ENCODE measurements at regions not wholly inside any gene's neighbourhood (a gene's known extent, or its start where the extent isn't known, plus 50 kb on each side); places are given as distances from the start of the nearest gene placed in this dataset.

DNA sequence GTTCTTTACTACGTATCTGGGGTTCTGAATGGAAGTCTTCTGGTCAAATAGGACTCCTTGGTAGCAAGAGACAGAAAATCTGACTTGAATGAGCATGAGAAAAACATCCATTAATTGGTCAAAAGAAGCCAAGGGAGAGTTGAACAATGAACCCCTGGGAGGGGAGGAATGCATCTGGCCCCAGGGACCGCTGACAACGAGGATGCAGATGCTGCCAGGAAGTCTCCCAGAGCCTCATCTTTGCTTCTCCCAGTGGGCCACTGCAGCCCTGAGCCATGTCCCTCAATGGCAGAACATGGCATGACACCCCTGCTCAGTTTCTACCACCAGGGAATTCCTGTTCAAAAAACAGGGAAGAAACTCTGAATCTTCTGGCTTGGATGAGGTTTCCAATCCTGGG, 50.5 kb upstream of the ICE1 start:
- ATAC-seq: no peak
- Histone ChIP-seq H3K36me3 (ENCODE audit: control insufficient read depth, insufficient read depth, low read length) (no peaks in the 10 kb centered on the region), H3K79me2 (ENCODE audit: control insufficient read depth, insufficient read depth, low read length) (no peaks in the 10 kb centered on the region), H4K20me1 (replicated peaks; ENCODE audit: control insufficient read depth, insufficient read depth, low read length) (no peaks in the 10 kb centered on the region), H3K27ac (ENCODE audit: extremely low read depth, low read depth, low read length) (no peak overlapping the region), H3K27me3 (ENCODE audit: control insufficient read depth in 2 of 2, insufficient read depth in 2 of 2, low read length in 2 of 2) (peaks cover 0 to 5% of the 10 kb centered on the region in 2 experiments; a peak in 1 of 5 replicates), H3K9me1 (ENCODE audit: control insufficient read depth, insufficient read depth, low read length) (no peaks in the 10 kb centered on the region), H3K4me2 (ENCODE audit: insufficient read depth, low read length) (no peak overlapping the region), H3K9me3 (replicated peaks; ENCODE audit: control insufficient read depth, insufficient read depth, low read depth, low read length) (no peaks in the 10 kb centered on the region), H2AFZ (ENCODE audit: low read depth, low read length) (no peak overlapping the region), H3K4me1 (replicated peaks in 1 of 2; ENCODE audit: control insufficient read depth in 2 of 2, insufficient read depth in 2 of 2, low read length in 2 of 2) (peaks cover 0 to 17% of the 10 kb centered on the region in 2 experiments; a peak in 3 of 5 replicates), H3K4me3 (no peak overlapping the region), H3K9ac (ENCODE audit: insufficient read depth in 1 of 2, low read depth in 2 of 2, low read length in 2 of 2) (no peak overlapping the region)
- WGBS (ENCODE audit: insufficient coverage, low coverage, missing lambda C conversion rate): 3% methylated on average over 3 of the region's 3 CpGs
- no peak for DNase-seq (ENCODE audit: extremely low read depth in 1 of 4, low spot score in 3 of 4)
- intact Hi-C loops (cut with micrococcal nuclease) (no loop called here), in situ Hi-C loops (cut with MboI) (no loop called here)
- no TSS peak for BruUV-seq (replicated peaks)
- ChIA-PET POLR2A (no interaction called here), CTCF (ENCODE audit: low intra/inter-chr PET ratio) (no interaction called here)
- no peak for FAIRE-seq
- TF ChIP-seq ZNF830 (CRISPR knock-in tag; IDR thresholded peaks at IDR 0.05): no peak
- TF ChIP-seq LEF1 (IDR thresholded peaks at IDR 0.05): no peak
- no peak for TF ChIP-seq MTA3 (IDR thresholded peaks at IDR 0.05; ENCODE audit: borderline replicate concordance)
- TF ChIP-seq ZNF707 (CRISPR knock-in tag; conservative IDR thresholded peaks at IDR 0.05): no peak
- TF ChIP-seq MCM2 (IDR thresholded peaks at IDR 0.05; ENCODE audit: low read depth): no peak
- no peak for TF ChIP-seq SREBF2 (CRISPR knock-in tag; IDR thresholded peaks at IDR 0.05)
- TF ChIP-seq, protein P1, sequence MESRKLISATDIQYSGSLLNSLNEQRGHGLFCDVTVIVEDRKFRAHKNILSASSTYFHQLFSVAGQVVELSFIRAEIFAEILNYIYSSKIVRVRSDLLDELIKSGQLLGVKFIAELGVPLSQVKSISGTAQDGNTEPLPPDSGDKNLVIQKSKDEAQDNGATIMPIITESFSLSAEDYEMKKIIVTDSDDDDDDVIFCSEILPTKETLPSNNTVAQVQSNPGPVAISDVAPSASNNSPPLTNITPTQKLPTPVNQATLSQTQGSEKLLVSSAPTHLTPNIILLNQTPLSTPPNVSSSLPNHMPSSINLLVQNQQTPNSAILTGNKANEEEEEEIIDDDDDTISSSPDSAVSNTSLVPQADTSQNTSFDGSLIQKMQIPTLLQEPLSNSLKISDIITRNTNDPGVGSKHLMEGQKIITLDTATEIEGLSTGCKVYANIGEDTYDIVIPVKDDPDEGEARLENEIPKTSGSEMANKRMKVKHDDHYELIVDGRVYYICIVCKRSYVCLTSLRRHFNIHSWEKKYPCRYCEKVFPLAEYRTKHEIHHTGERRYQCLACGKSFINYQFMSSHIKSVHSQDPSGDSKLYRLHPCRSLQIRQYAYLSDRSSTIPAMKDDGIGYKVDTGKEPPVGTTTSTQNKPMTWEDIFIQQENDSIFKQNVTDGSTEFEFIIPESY (CRISPR knock-in tag; IDR thresholded peaks at IDR 0.05): no peak
- TF ChIP-seq DMBX1 (CRISPR knock-in tag; IDR thresholded peaks at IDR 0.05; ENCODE audit: borderline replicate concordance): no peak
- no peak for TF ChIP-seq TAF15 (IDR thresholded peaks at IDR 0.05; ENCODE audit: low read depth, low read length)
- TF ChIP-seq, protein P2, sequence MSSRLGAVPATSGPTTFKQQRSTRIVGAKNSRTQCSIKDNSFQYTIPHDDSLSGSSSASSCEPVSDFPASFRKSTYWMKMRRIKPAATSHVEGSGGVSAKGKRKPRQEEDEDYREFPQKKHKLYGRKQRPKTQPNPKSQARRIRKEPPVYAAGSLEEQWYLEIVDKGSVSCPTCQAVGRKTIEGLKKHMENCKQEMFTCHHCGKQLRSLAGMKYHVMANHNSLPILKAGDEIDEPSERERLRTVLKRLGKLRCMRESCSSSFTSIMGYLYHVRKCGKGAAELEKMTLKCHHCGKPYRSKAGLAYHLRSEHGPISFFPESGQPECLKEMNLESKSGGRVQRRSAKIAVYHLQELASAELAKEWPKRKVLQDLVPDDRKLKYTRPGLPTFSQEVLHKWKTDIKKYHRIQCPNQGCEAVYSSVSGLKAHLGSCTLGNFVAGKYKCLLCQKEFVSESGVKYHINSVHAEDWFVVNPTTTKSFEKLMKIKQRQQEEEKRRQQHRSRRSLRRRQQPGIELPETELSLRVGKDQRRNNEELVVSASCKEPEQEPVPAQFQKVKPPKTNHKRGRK (tag; IDR thresholded peaks at IDR 0.05): no peak
- TF ChIP-seq, protein P3, sequence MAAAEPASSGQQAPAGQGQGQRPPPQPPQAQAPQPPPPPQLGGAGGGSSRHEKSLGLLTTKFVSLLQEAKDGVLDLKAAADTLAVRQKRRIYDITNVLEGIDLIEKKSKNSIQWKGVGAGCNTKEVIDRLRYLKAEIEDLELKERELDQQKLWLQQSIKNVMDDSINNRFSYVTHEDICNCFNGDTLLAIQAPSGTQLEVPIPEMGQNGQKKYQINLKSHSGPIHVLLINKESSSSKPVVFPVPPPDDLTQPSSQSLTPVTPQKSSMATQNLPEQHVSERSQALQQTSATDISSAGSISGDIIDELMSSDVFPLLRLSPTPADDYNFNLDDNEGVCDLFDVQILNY (CRISPR knock-in tag; IDR thresholded peaks at IDR 0.05): no peak
- no peak for TF ChIP-seq DNMT1 (IDR thresholded peaks at IDR 0.05)
- no peak for TF ChIP-seq ZNF77 (CRISPR knock-in tag; IDR thresholded peaks at IDR 0.05)
- TF ChIP-seq, protein P4, sequence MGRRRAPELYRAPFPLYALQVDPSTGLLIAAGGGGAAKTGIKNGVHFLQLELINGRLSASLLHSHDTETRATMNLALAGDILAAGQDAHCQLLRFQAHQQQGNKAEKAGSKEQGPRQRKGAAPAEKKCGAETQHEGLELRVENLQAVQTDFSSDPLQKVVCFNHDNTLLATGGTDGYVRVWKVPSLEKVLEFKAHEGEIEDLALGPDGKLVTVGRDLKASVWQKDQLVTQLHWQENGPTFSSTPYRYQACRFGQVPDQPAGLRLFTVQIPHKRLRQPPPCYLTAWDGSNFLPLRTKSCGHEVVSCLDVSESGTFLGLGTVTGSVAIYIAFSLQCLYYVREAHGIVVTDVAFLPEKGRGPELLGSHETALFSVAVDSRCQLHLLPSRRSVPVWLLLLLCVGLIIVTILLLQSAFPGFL (CRISPR knock-in tag; IDR thresholded peaks at IDR 0.05): no peak
